Mesothelial cell of epicardium (in vitro differentiated cells): ENCODE measurements at regions not wholly inside any gene's neighbourhood (a gene's known extent, or its start where the extent isn't known, plus 50 kb on each side); places are given as distances from the start of the nearest gene placed in this dataset.

Experiments
- DNase-seq, 2 experiments: peaks; one replicate each; pipeline ENCODE4 v3.0.0; 2021; ENCODE audit warnings: low spot score in 2 of 2; ENCODE audit not compliant: unreplicated experiment in 2 of 2
- H3K27ac Mint-ChIP-seq: 2 replicates; pipeline ENCODE4 v1.8.0; 2021; ENCODE audit warnings: mixed read lengths
- H3K27me3 Mint-ChIP-seq: 2 replicates; pipeline ENCODE4 v1.8.0; 2021; ENCODE audit warnings: low read depth, mixed read lengths
- H3K36me3 Mint-ChIP-seq: 2 replicates; pipeline ENCODE4 v1.8.0; 2021; ENCODE audit warnings: mixed read lengths
- H3K4me1 Mint-ChIP-seq: 2 replicates; pipeline ENCODE4 v1.8.0; 2021; ENCODE audit warnings: mixed read lengths
- H3K4me3 Mint-ChIP-seq: 2 replicates; pipeline ENCODE4 v1.8.0; 2021; ENCODE audit warnings: mild to moderate bottlenecking, moderate library complexity, mixed read lengths
- H3K9me3 Mint-ChIP-seq: 2 replicates; pipeline ENCODE4 v1.8.0; 2021; ENCODE audit warnings: mixed read lengths
- CTCF ChIP-seq: fragments of 200-600 bp; sonication (generic); IDR thresholded peaks from one replicate; pipeline ENCODE4 v1.5.0; 2021; ENCODE audit warnings: antibody characterized with exemption; ENCODE audit not compliant: unreplicated experiment

- H3K27me3 Mint-ChIP-seq = peaks cover 87% of the 10 kb centered on the region
- no peaks in the 10 kb centered on the region for H3K9me3 Mint-ChIP-seq
- TF ChIP-seq CTCF = no peak
- H3K4me3 Mint-ChIP-seq = no peak overlapping the region
- H3K4me1 Mint-ChIP-seq = no peaks in the 10 kb centered on the region
- no peak overlapping the region for H3K27ac Mint-ChIP-seq
- no peak for DNase-seq
- no peaks in the 10 kb centered on the region for H3K36me3 Mint-ChIP-seq
Observed at GRCh38 chr1:50335036-50335435, 88.2 kb downstream of the DMRTA2 start.

GRCh38 chr1:50333595-50333974 lies 89.7 kb downstream of the DMRTA2 start:
- H3K4me3 Mint-ChIP-seq = no peak overlapping the region
- TF ChIP-seq CTCF = peak; percentile 76
- H3K27me3 Mint-ChIP-seq = peaks cover 92% of the 10 kb centered on the region

GRCh38 chr1:50332941-50333594 lies 90.2 kb downstream of the DMRTA2 start:
- DNase-seq = peak; percentile 38 to 74
- H3K27ac Mint-ChIP-seq = no peak overlapping the region
- TF ChIP-seq CTCF = peak; percentile 67
- peaks cover 93% of the 10 kb centered on the region for H3K27me3 Mint-ChIP-seq
- H3K9me3 Mint-ChIP-seq = no peaks in the 10 kb centered on the region
- peak overlapping the region; percentile 39 for H3K4me3 Mint-ChIP-seq
- no peaks in the 10 kb centered on the region for H3K36me3 Mint-ChIP-seq
- H3K4me1 Mint-ChIP-seq = no peaks in the 10 kb centered on the region

More at GRCh38 chr1:50333595-50333974, 89.7 kb downstream of the DMRTA2 start:
- Mint-ChIP-seq H3K27ac (no peak overlapping the region), H3K36me3 (no peaks in the 10 kb centered on the region), H3K4me1 (no peaks in the 10 kb centered on the region), H3K9me3 (no peaks in the 10 kb centered on the region)
- DNase-seq = peak; percentile 34 to 63

- Mint-ChIP-seq H3K27me3 (peaks cover 63% of the 10 kb centered on the region), H3K4me3 (no peak overlapping the region), H3K36me3 (no peaks in the 10 kb centered on the region)
Observed at GRCh38 chr1:50329332-50329932, 93.8 kb downstream of the DMRTA2 start.

GRCh38 chr1:50328552-50328951 lies 94.7 kb downstream of the DMRTA2 start:
- no peaks in the 10 kb centered on the region for H3K36me3 Mint-ChIP-seq
- H3K27me3 Mint-ChIP-seq = peaks cover 54% of the 10 kb centered on the region
- H3K4me1 Mint-ChIP-seq = no peaks in the 10 kb centered on the region
- no peak for DNase-seq
- H3K9me3 Mint-ChIP-seq = peaks cover 3% of the 10 kb centered on the region
- H3K4me3 Mint-ChIP-seq = no peak overlapping the region
- no peak overlapping the region for H3K27ac Mint-ChIP-seq
- no peak for TF ChIP-seq CTCF

More at GRCh38 chr1:50329332-50329932, 93.8 kb downstream of the DMRTA2 start:
- Mint-ChIP-seq H3K27ac (no peak overlapping the region), H3K4me1 (no peaks in the 10 kb centered on the region), H3K9me3 (peaks cover 1% of the 10 kb centered on the region)
- no peak for TF ChIP-seq CTCF
- no peak for DNase-seq
